ENCODE measurements at regions not wholly inside any gene's neighbourhood (a gene's known extent, or its start where the extent isn't known, plus 50 kb on each side); places are given as distances from the start of the nearest gene placed in this dataset.

GRCh38 chr2:238985041-238985729, 137.3 kb downstream of the TWIST2 start:
- DNase-seq (ENCODE audit: low read depth in 2 of 2): no peak

- DNase-seq (ENCODE audit: low read depth in 2 of 2): no peak
Observed at GRCh38 chr2:238985931-238986446, 138.1 kb downstream of the TWIST2 start.

- DNase-seq (ENCODE audit: low read depth in 2 of 2): no peak
Observed at GRCh38 chr2:238986491-238987351, 138.8 kb downstream of the TWIST2 start.

- DNase-seq (ENCODE audit: low read depth in 2 of 2): no peak
Observed at GRCh38 chr2:238987352-238987981, 139.6 kb downstream of the TWIST2 start.

- no peak for DNase-seq (ENCODE audit: low read depth in 2 of 2)
Observed at GRCh38 chr2:238988105-238988504, 140.2 kb downstream of the TWIST2 start.

GRCh38 chr2:238988752-238989151, 140.9 kb downstream of the TWIST2 start:
- no peak for DNase-seq (ENCODE audit: low read depth in 2 of 2)

GRCh38 chr2:238989484-238989883, 141.6 kb downstream of the TWIST2 start:
- DNase-seq (ENCODE audit: low read depth in 2 of 2): no peak

- DNase-seq (ENCODE audit: low read depth in 2 of 2): no peak
Observed at GRCh38 chr2:238994432-238994831, 146.5 kb downstream of the TWIST2 start.

GRCh38 chr2:238994876-238995275, 147.0 kb downstream of the TWIST2 start:
- DNase-seq (ENCODE audit: low read depth in 2 of 2): no peak

- no peak for DNase-seq (ENCODE audit: low read depth in 2 of 2)
Observed at GRCh38 chr2:238995634-238996033, 147.7 kb downstream of the TWIST2 start.

- no peak for DNase-seq (ENCODE audit: low read depth in 2 of 2)
Observed at GRCh38 chr2:238996331-238997136, 148.6 kb downstream of the TWIST2 start.

GRCh38 chr2:238997137-238997390, 149.2 kb downstream of the TWIST2 start:
- DNase-seq (ENCODE audit: low read depth in 2 of 2): no peak

- DNase-seq (ENCODE audit: low read depth in 2 of 2): no peak
Observed at GRCh38 chr2:238997684-238998083, 149.8 kb downstream of the TWIST2 start.
